ENCODE measurements at regions not wholly inside any gene's neighbourhood (a gene's known extent, or its start where the extent isn't known, plus 50 kb on each side); places are given as distances from the start of the nearest gene placed in this dataset.

DNA sequence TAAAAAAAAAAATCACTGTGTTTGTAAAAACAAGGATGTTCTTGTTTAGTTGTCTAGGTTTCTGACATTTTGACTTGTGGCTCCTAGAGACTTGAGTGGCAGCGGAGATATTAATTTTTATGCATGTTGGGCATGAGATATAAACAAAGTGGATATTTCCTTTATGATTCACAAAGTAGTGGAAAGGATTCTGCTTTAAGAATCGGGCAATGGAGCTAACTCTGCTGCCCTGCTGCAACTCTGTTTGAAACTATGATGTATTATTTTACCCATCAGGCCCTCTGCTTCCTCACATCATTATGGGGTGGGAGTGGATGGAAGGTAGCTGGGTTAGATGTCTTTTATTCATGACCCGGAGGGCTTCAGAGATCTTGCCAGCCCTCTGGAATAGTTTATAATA lies 94.1 kb upstream of the CD180 start:
- Histone ChIP-seq H3K9ac (ENCODE audit: low read depth in 1 of 2, low read length in 2 of 2) (no peak overlapping the region), H3K4me1 (ENCODE audit: control insufficient read depth in 4 of 4, insufficient read depth in 4 of 4, low read length in 3 of 4) (no peaks in the 10 kb centered on the region), H3K36me3 (ENCODE audit: control insufficient read depth in 4 of 4, insufficient read depth in 3 of 4, low read depth in 1 of 4, low read length in 3 of 4) (no peaks in the 10 kb centered on the region), H3K27me3 (ENCODE audit: control insufficient read depth in 4 of 4, insufficient read depth in 4 of 4, low read length in 3 of 4) (no peaks in the 10 kb centered on the region), H3K4me3 (ENCODE audit: low read depth in 1 of 3, low read length in 3 of 3) (no peak overlapping the region), H3K9me3 (ENCODE audit: control insufficient read depth in 4 of 4, low read length in 3 of 4) (no peaks in the 10 kb centered on the region), H3K27ac (ENCODE audit: low read depth in 1 of 2, low read length in 2 of 2) (no peak overlapping the region)
- WGBS, result 92% methylated on average over 3 of the region's 3 CpGs
- no peak for DNase-seq (ENCODE audit: low spot score)
- TF ChIP-seq FOXA1 (IDR thresholded peaks at IDR 0.05), result no peak
- no peak for TF ChIP-seq HNF4G (IDR thresholded peaks at IDR 0.05)
- no peak for TF ChIP-seq SP1 (IDR thresholded peaks at IDR 0.05)
- TF ChIP-seq, protein P1, sequence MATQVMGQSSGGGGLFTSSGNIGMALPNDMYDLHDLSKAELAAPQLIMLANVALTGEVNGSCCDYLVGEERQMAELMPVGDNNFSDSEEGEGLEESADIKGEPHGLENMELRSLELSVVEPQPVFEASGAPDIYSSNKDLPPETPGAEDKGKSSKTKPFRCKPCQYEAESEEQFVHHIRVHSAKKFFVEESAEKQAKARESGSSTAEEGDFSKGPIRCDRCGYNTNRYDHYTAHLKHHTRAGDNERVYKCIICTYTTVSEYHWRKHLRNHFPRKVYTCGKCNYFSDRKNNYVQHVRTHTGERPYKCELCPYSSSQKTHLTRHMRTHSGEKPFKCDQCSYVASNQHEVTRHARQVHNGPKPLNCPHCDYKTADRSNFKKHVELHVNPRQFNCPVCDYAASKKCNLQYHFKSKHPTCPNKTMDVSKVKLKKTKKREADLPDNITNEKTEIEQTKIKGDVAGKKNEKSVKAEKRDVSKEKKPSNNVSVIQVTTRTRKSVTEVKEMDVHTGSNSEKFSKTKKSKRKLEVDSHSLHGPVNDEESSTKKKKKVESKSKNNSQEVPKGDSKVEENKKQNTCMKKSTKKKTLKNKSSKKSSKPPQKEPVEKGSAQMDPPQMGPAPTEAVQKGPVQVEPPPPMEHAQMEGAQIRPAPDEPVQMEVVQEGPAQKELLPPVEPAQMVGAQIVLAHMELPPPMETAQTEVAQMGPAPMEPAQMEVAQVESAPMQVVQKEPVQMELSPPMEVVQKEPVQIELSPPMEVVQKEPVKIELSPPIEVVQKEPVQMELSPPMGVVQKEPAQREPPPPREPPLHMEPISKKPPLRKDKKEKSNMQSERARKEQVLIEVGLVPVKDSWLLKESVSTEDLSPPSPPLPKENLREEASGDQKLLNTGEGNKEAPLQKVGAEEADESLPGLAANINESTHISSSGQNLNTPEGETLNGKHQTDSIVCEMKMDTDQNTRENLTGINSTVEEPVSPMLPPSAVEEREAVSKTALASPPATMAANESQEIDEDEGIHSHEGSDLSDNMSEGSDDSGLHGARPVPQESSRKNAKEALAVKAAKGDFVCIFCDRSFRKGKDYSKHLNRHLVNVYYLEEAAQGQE (IDR thresholded peaks at IDR 0.05), result no peak
- TF ChIP-seq, protein P2, sequence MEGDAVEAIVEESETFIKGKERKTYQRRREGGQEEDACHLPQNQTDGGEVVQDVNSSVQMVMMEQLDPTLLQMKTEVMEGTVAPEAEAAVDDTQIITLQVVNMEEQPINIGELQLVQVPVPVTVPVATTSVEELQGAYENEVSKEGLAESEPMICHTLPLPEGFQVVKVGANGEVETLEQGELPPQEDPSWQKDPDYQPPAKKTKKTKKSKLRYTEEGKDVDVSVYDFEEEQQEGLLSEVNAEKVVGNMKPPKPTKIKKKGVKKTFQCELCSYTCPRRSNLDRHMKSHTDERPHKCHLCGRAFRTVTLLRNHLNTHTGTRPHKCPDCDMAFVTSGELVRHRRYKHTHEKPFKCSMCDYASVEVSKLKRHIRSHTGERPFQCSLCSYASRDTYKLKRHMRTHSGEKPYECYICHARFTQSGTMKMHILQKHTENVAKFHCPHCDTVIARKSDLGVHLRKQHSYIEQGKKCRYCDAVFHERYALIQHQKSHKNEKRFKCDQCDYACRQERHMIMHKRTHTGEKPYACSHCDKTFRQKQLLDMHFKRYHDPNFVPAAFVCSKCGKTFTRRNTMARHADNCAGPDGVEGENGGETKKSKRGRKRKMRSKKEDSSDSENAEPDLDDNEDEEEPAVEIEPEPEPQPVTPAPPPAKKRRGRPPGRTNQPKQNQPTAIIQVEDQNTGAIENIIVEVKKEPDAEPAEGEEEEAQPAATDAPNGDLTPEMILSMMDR (IDR thresholded peaks at IDR 0.05; ENCODE audit: low read depth, low read length, missing input control), result no peak
- TF ChIP-seq, protein P3, sequence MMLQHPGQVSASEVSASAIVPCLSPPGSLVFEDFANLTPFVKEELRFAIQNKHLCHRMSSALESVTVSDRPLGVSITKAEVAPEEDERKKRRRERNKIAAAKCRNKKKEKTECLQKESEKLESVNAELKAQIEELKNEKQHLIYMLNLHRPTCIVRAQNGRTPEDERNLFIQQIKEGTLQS (IDR thresholded peaks at IDR 0.05), result no peak
- TF ChIP-seq HNF4A (conservative IDR thresholded peaks at IDR 0.05), result no peak
- no peak for TF ChIP-seq TAF1 (conservative IDR thresholded peaks at IDR 0.05)
- no peak for TF ChIP-seq JUND (IDR thresholded peaks at IDR 0.05)
- no peak for TF ChIP-seq NR2F2 (IDR thresholded peaks at IDR 0.05)
- TF ChIP-seq, protein P4, sequence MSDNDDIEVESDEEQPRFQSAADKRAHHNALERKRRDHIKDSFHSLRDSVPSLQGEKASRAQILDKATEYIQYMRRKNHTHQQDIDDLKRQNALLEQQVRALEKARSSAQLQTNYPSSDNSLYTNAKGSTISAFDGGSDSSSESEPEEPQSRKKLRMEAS (IDR thresholded peaks at IDR 0.05), result no peak
- no peak for TF ChIP-seq GABPA (IDR thresholded peaks at IDR 0.05 in 1 of 2, conservative IDR thresholded peaks at IDR 0.05 in 1 of 2)
- TF ChIP-seq EGR1 (IDR thresholded peaks at IDR 0.05; ENCODE audit: low read depth in 2 of 2), result no peak
- TF ChIP-seq, protein P5, sequence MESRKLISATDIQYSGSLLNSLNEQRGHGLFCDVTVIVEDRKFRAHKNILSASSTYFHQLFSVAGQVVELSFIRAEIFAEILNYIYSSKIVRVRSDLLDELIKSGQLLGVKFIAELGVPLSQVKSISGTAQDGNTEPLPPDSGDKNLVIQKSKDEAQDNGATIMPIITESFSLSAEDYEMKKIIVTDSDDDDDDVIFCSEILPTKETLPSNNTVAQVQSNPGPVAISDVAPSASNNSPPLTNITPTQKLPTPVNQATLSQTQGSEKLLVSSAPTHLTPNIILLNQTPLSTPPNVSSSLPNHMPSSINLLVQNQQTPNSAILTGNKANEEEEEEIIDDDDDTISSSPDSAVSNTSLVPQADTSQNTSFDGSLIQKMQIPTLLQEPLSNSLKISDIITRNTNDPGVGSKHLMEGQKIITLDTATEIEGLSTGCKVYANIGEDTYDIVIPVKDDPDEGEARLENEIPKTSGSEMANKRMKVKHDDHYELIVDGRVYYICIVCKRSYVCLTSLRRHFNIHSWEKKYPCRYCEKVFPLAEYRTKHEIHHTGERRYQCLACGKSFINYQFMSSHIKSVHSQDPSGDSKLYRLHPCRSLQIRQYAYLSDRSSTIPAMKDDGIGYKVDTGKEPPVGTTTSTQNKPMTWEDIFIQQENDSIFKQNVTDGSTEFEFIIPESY (IDR thresholded peaks at IDR 0.05), result no peak
- TF ChIP-seq FOXA2 (IDR thresholded peaks at IDR 0.05), result no peak
- TF ChIP-seq YY1 (IDR thresholded peaks at IDR 0.05), result no peak
- TF ChIP-seq RXRA (IDR thresholded peaks at IDR 0.05), result no peak
- TF ChIP-seq RAD21 (IDR thresholded peaks at IDR 0.05), result no peak

All from liver (tissue), 8 donors.